NCI-H187 (cell line): ENCODE measurements at regions not wholly inside any gene's neighbourhood (a gene's known extent, or its start where the extent isn't known, plus 50 kb on each side); places are given as distances from the start of the nearest gene placed in this dataset.
"Not testable (repeated sequence)": the region's sequence is repeated elsewhere in the genome, so short reads cannot be mapped to it uniquely, and the experiment has no call there.

Experiments used
- DNase-seq, 2 experiments: peaks; one replicate each; lab custom pipeline; 2025; lab: John Stamatoyannopoulos, UW

GRCh38 chr5:58018016-58018415 is 441.9 kb downstream of the PLK2 start:
- DNase-seq, result no peak

GRCh38 chr5:58016877-58017276 is 443.0 kb downstream of the PLK2 start:
- DNase-seq, result no peak

- DNase-seq, result no peak
Observed at GRCh38 chr5:58016358-58016757, 443.5 kb downstream of the PLK2 start.

GRCh38 chr5:58015175-58015574 is 444.7 kb downstream of the PLK2 start:
- DNase-seq, result no peak

DNA sequence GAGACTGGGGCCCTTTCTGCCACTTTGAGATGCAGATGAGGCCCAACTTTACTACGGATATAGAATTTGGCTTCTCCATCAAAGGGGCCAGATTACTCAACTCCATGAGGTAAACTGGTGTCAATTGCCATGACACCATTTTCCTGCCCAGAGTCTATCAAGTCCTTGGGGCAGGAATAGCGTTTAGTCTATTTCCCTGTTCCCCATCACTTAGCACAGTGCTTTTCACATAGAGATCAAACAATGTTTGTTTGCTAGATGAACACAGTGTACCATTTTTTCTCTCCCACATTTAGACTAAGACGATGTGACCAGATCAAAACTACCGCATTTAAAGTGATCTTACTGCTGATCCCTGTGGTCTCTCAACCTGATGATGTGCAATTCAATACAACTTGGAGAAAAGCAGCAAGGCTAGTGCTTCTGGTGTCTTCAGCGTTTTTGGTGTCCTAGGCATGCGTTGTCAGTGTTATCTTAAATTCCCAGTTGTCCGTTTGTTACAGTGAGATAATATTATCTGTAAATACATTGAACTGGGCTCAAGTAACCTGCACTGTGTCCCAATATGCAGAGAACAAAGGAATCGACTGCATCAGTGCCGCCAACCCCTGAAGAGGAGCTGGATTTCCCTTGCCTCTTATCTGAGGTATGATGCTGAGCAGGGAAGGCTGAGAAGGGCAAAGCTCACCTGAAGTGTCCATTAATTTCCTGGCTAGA is 446.2 kb downstream of the PLK2 start:
- DNase-seq, result no peak

DNA sequence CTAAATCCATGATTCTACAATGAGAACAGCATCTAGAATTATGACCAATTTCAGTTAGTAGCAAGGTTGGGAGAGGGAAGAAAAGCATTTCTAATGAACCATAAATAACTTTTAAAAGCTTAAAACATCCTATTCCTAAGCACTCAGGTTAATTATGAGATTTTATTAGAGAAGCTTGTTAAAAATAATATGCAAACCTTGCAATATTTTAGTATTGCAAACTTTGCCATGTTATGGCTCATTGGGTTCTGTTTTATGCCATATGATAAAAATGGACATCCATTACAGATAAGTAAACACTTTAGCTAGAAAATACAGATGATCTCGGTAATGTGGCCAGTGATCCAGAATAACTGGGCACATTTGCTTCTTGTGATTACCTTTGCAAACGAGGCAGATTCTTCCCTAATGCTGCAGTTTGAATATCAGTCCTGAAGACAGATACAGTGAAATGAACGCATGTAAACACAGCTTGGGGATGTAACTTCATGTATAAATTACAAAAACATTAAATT is 447.0 kb downstream of the PLK2 start:
- DNase-seq, result no peak

GRCh38 chr5:58012102-58012501 is 447.8 kb downstream of the PLK2 start:
- DNase-seq, result no peak

GRCh38 chr5:58011301-58011700 is 448.6 kb downstream of the PLK2 start:
- no peak for DNase-seq

- no peak for DNase-seq
Observed at GRCh38 chr5:58009754-58010153, 450.1 kb downstream of the PLK2 start.

GRCh38 chr5:58002323-58002722 is 457.6 kb downstream of the PLK2 start:
- no peak for DNase-seq

DNA sequence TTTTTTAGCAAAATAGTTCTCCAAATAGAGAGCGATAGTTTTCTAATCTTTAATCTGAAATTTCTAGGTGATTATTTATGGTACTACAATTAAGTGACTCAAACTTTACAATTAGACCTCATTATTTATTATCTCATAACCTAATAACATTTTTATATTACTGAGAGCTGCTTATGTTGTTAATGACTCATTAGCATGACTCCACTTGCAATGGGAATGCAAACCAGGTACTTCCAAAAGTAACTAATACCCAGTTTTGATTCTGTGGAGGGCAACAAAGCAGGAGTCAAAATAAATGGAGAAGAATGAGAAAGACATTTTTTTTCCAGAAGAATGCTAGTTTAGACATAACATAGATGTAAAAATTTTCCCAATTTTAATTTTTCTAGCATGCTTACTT is 466.0 kb downstream of the PLK2 start:
- DNase-seq, result no peak

GRCh38 chr5:57989378-57989777 is 470.5 kb downstream of the PLK2 start:
- no peak for DNase-seq

DNA sequence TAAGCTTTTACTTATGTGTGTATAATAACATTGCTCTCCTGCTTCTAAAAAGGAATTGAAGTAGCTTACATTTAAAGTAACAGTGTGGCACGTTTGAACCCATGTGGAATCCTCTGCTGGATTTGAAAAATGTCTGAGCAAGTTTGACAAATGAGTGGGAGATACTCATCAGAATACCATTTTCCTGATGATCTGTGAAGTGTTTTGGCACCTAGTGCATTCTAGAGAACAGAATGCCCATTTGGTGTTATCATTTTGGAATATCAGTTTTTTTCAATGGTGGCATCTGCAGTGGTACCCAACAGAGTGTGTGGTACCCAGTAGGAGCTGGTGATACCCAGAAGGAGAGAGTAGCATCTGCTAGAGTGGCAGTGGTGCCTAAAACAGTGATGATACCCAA is 471.1 kb downstream of the PLK2 start:
- no peak for DNase-seq

- DNase-seq, result no peak
Observed at GRCh38 chr5:57987552-57987951, 472.3 kb downstream of the PLK2 start.

DNA sequence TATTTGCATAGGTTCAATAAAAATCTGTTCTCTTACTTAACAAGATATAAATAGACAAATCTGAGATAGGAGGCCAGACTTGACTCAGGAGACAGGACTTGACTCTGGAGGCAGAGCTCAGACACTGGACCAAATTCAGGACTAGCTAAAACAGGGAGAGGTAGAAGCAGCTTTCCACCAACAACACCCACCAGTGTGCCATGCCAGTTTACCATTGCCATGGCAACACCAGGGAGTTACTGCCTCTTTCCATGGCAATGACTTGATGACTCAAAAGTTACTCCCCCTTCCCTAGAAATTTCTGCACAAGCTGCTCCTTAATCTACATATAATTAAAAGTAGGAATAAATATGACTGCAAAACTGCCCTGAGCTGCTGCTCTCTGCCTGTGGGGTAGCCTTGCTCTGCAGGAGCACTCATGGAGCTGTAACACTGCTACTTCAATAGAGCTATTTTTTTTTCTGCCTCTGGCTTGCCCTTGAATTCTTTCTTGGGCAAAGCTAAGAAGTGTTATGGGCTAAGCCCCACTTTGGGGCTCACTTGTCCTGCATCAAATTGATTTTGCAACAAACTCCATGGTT is 473.0 kb downstream of the PLK2 start:
- DNase-seq, result no peak

DNA sequence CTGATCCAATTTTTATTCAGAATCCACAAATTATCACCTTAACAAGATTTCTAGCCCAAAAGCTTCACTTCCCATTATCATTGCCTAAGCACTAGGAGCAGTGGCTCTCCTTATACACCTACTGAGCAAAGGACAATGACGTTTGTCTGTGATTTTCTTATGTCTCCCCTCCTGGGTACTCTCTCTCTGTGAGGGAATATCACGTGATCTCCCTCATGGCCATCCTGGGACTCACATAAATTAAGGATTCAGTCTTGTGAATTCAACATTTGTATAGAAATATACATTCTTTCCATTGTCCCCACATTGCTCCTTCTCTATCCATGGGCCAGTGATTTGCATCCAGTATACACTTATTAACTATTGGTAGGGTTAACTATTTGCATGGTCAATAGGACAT is 476.5 kb downstream of the PLK2 start:
- no peak for DNase-seq

DNA sequence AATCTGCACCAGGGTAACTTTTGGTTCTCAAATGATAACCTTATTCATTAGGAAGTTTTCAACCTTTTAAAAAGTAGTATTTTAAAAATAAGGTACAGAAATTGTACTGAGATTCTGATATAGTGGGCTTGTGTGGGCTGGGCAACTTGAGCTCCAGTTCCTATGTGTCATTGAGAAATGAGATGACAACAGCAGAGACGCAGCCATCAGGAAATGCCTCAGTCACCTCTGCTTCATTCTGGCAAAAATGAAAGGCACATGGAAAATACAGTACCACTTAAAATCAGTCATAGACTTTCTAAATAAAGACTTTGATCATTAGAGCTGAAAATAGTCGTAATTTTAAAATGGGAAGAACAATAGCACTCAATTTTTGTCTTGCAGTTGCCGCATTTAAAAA is 480.2 kb downstream of the PLK2 start:
- DNase-seq, result no peak

DNA sequence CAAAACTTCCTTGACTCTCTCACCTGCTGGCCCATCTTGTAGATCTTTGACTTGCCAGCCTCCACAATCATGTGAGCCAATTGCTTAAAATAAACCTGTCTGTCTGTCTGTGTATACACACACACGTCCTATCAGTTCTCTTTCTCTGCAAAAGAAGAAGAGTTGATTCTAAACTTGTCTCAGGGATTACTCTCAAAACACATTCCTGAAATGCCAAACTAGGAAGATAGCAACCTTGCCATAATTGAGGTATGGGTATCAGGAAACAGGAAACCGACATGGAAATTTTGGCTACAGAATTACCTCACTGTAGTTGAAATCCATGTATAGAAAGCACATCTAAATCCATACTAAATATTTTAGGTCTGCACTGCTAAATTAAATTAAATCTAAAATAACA is 483.4 kb downstream of the PLK2 start:
- DNase-seq, result no peak

- DNase-seq, result not testable (repeated sequence)
Observed at GRCh38 chr5:57972099-57972498, 487.8 kb downstream of the PLK2 start.

DNA sequence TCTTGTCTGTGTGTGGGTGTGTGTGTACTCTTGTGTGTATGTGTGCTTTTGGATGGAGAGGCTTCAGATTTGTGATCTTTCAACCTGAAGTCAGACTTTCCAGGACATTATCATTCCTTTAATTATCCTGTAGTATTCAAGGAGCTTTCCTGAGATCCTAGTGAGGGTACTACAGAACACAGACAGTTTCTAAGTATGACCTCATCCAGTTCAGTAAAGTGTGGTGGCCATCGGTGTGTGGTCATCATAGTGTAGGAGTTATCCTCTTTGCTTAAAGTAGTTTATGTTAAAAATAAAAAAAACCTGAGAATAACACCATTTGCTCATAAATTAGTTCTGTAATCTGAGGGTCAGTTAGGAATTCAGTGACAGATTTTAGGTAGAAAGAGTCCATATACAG is 478.0 kb upstream of the ACTBL2 start:
- no peak for DNase-seq

GRCh38 chr5:57956636-57957035 is 474.0 kb upstream of the ACTBL2 start:
- DNase-seq, result no peak

DNA sequence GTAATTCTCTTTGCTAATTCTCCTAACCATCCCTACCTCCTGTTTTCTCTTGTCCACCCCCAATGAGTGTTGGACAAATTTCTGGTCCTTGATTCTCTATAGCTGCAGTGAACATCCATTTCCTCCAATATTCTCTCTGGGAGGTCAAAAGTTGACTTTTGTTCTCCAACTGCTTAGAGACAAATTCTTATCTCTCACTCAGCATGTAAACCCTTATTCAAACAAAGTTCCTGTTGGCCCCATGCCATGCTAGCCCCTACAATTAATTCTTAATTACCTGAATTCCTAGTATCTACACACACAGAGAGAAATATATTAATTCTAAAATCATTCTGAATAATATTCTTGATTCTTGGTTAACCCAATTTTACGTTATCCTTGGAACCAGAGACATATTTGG is 472.9 kb upstream of the ACTBL2 start:
- DNase-seq, result no peak

GRCh38 chr5:57953792-57954191 is 471.2 kb upstream of the ACTBL2 start:
- no peak for DNase-seq
